A549 (cell line): ENCODE measurements at regions not wholly inside any gene's neighbourhood (a gene's known extent, or its start where the extent isn't known, plus 50 kb on each side); places are given as distances from the start of the nearest gene placed in this dataset.

Experiments used
- ATAC-seq, 2 experiments: fragments of 200-7000 bp in 1 of 2; fragments of >200 bp in 1 of 2; cut with Nextera tagmentation in 1 of 2; cut with Tn5 transposase in 1 of 2; 3 replicates each; pipeline versions ENCODE4 v1.8.0 to v1.9.1; 2018 to 2020; ENCODE audit warnings: mild to moderate bottlenecking in 1 of 2, moderate library complexity in 1 of 2
- CTCF ChIA-PET: fragments of 300-600 bp; sonication (Branson Sonifier 250); formaldehyde crosslinking; extraction: SDS; loops from one replicate; lab custom pipeline; 2021; ENCODE audit warnings: antibody characterized with exemption, inconsistent platforms; lab: Yijun Ruan, JAX
- POLR2A ChIA-PET: fragments of 350-600 bp; formaldehyde crosslinking; extraction: SDS; loops from one replicate; lab custom pipeline; 2021; ENCODE audit warnings: antibody characterized with exemption, inconsistent platforms; lab: Yijun Ruan, JAX
- DNase-seq, 2 experiments: peaks; one replicate each; pipeline versions ENCODE4 v3.0.0 to v3.0.0-alpha.2; 2011 to 2016; ENCODE audit warnings: low read depth in 1 of 2, low spot score in 1 of 2
- FAIRE-seq: peaks from 2 replicates; lab custom pipeline; 2011; peaks lifted over from hg19 to GRCh38; lab: Jason Lieb, UNC
- H3K27ac ChIP-seq, 2 experiments: fragments of >200 bp; sonication (Bioruptor Twin); formaldehyde crosslinking; 3 replicates each; pipeline ENCODE4 v1.5.1; 2016 to 2017
- H3K4me1 ChIP-seq: fragments of >200 bp; sonication (Bioruptor Twin); formaldehyde crosslinking; 3 replicates; pipeline ENCODE4 v1.6.1; 2016
- H3K4me2 ChIP-seq: fragments of >200 bp; sonication (Bioruptor Twin); formaldehyde crosslinking; 3 replicates; pipeline ENCODE4 v1.6.1; 2016
- H3K4me3 ChIP-seq: fragments of >200 bp; sonication (Bioruptor Twin); formaldehyde crosslinking; 3 replicates; pipeline ENCODE4 v1.5.1; 2016
- H3K9me3 ChIP-seq: fragments of >200 bp; sonication (Bioruptor Twin); formaldehyde crosslinking; 3 replicates; pipeline ENCODE4 v1.6.1; 2016
- BCL3 ChIP-seq: fragments of >200 bp; sonication (Bioruptor Twin); formaldehyde crosslinking; IDR thresholded peaks from 3 replicates; pipeline ENCODE4 v1.6.1; 2016
- BHLHE40 ChIP-seq: IDR thresholded peaks from 2 replicates; pipeline ENCODE4 v1.6.1; 2012; ENCODE audit warnings: low read depth, low read length, inconsistent platforms
- CHD2 ChIP-seq: fragments of 150-350 bp; IDR thresholded peaks from 2 replicates; pipeline ENCODE4 v1.6.1; 2014; ENCODE audit warnings: low read length; ENCODE audit not compliant: partially characterized antibody
- CHD4 ChIP-seq: fragments of 200-600 bp; sonication (generic); IDR thresholded peaks from 2 replicates; pipeline ENCODE4 v1.6.1; 2016; ENCODE audit warnings: antibody characterized with exemption, mild to moderate bottlenecking, borderline replicate concordance
- ESRRA ChIP-seq: fragments of 150-350 bp; IDR thresholded peaks from 2 replicates; pipeline ENCODE4 v1.6.1; 2014; ENCODE audit warnings: mild to moderate bottlenecking, low read length, borderline replicate concordance
- FOXS1 ChIP-seq: fragments of 250-450 bp; sonication (Bioruptor Pico); IDR thresholded peaks from 2 replicates; pipeline ENCODE4 v1.5.0; 2020; ENCODE audit warnings: mild to moderate bottlenecking, moderate library complexity
- HDAC2 ChIP-seq: fragments of 200-600 bp; sonication (generic); IDR thresholded peaks from 2 replicates; pipeline ENCODE4 v1.6.1; 2016
- HES2 ChIP-seq: fragments of >200 bp; sonication (Bioruptor Twin); formaldehyde crosslinking; IDR thresholded peaks from 2 replicates; pipeline ENCODE4 v1.6.1; 2016
- HEYL ChIP-seq: fragments of 250-450 bp; sonication (Bioruptor Pico); IDR thresholded peaks from 2 replicates; pipeline ENCODE4 v1.8.0; 2021; ENCODE audit warnings: mild to moderate bottlenecking, moderate library complexity
- HOXB13 ChIP-seq: fragments of 250-450 bp; sonication (Bioruptor Pico); IDR thresholded peaks from 2 replicates; pipeline ENCODE4 v1.5.0; 2020; ENCODE audit warnings: low read depth, mild to moderate bottlenecking, moderate library complexity
- HOXB5 ChIP-seq: fragments of 250-450 bp; sonication (Bioruptor Pico); IDR thresholded peaks from 2 replicates; pipeline ENCODE4 v1.5.0; 2020; ENCODE audit warnings: mild to moderate bottlenecking, moderate library complexity
- KDM5A ChIP-seq: fragments of 200-600 bp; sonication (generic); IDR thresholded peaks from 2 replicates; pipeline ENCODE4 v1.6.1; 2016; ENCODE audit warnings: antibody characterized with exemption, mild to moderate bottlenecking
- MAZ ChIP-seq: fragments of 150-350 bp; IDR thresholded peaks from 2 replicates; pipeline ENCODE4 v1.6.1; 2014; ENCODE audit warnings: antibody characterized with exemption, low read depth, low read length, borderline replicate concordance
- MYC ChIP-seq: IDR thresholded peaks from 2 replicates; pipeline ENCODE4 v1.6.1; 2012; ENCODE audit warnings: mild to moderate bottlenecking, inconsistent platforms, low read length, improper control_type of control experiment, borderline replicate concordance
- NFE2L2 ChIP-seq: fragments of 150-350 bp; conservative IDR thresholded peaks from 2 replicates; pipeline ENCODE4 v1.6.1; 2014; ENCODE audit warnings: low read length
- PBX3 ChIP-seq: IDR thresholded peaks from 2 replicates; pipeline ENCODE4 v1.6.1; 2012
- PHF8 ChIP-seq: fragments of 200-600 bp; sonication (generic); IDR thresholded peaks from 2 replicates; pipeline ENCODE4 v1.6.1; 2016; ENCODE audit warnings: low read depth, mild to moderate bottlenecking, antibody characterized with exemption, moderate library complexity, borderline replicate concordance
- POLR2AphosphoS2 ChIP-seq: conservative IDR thresholded peaks from 2 replicates; pipeline ENCODE4 v1.6.1; 2012; ENCODE audit warnings: low read length, improper control_type of control experiment, inconsistent platforms
- RCOR1 ChIP-seq: fragments of 150-350 bp; IDR thresholded peaks from 2 replicates; pipeline ENCODE4 v1.6.1; 2014; ENCODE audit warnings: antibody characterized with exemption, low read length, low read depth
- SREBF2 ChIP-seq: fragments of 450-650 bp; IDR thresholded peaks from 2 replicates; pipeline ENCODE4 v1.6.1; 2014; ENCODE audit warnings: mild to moderate bottlenecking, moderate library complexity
- TFCP2L1 ChIP-seq: fragments of 250-450 bp; sonication (Bioruptor Pico); IDR thresholded peaks from 2 replicates; pipeline ENCODE4 v1.5.0; 2021; ENCODE audit warnings: mild to moderate bottlenecking
- TP53 ChIP-seq: fragments of 250-450 bp; sonication (Bioruptor Pico); IDR thresholded peaks from 2 replicates; pipeline ENCODE4 v1.5.0; 2021; ENCODE audit warnings: mild to moderate bottlenecking, moderate library complexity
- USF2 ChIP-seq: fragments of 450-650 bp; IDR thresholded peaks from 2 replicates; pipeline ENCODE4 v1.6.1; 2014; ENCODE audit warnings: antibody characterized with exemption
- ZC3H11A ChIP-seq: fragments of 450-650 bp; IDR thresholded peaks from 2 replicates; pipeline ENCODE4 v1.6.1; 2014; ENCODE audit warnings: antibody characterized with exemption, mild to moderate bottlenecking
- ZSCAN20 ChIP-seq: fragments of 250-450 bp; sonication (Bioruptor Pico); IDR thresholded peaks from 2 replicates; pipeline ENCODE4 v1.8.0; 2022; ENCODE audit warnings: mild to moderate bottlenecking, moderate library complexity
- WGBS: methylation state at CpG from one replicate; pipeline ENCODE4 v1.1.6; 2017; ENCODE audit errors: missing lambda C conversion rate; 5-methylcytosine and 5-hydroxymethylcytosine counted together
- TF ChIP-seq, protein P1 (sequence below): fragments of 250-450 bp; sonication (Bioruptor Pico); IDR thresholded peaks from 2 replicates; pipeline ENCODE4 v1.5.0; 2021; ENCODE audit warnings: mild to moderate bottlenecking, moderate library complexity, borderline replicate concordance

GRCh38 chr6:15046751-15047150, 199.1 kb upstream of the JARID2 start:
- CTCF ChIA-PET = interaction anchor here (0.7 kb wide), 1 partner anchor 13 kb away, joined by 3 read pairs; no protein-coding TSS in a partner anchor
- Histone ChIP-seq H3K9me3 (no peaks in the 10 kb centered on the region), H3K4me1 (no peaks in the 10 kb centered on the region), H3K4me2 (no peak overlapping the region), H3K4me3 (no peak overlapping the region), H3K27ac (no peak overlapping the region)
- WGBS = 92% methylated on average over 4 of the region's 4 CpGs
- POLR2A ChIA-PET = no interaction called here
- ATAC-seq (no peak), FAIRE-seq (no peak), DNase-seq (no peak)
- no peak for TF ChIP-seq TP53 (CRISPR knock-in tag)
- TF ChIP-seq ESRRA = no peak
- no peak for TF ChIP-seq SREBF2

DNA sequence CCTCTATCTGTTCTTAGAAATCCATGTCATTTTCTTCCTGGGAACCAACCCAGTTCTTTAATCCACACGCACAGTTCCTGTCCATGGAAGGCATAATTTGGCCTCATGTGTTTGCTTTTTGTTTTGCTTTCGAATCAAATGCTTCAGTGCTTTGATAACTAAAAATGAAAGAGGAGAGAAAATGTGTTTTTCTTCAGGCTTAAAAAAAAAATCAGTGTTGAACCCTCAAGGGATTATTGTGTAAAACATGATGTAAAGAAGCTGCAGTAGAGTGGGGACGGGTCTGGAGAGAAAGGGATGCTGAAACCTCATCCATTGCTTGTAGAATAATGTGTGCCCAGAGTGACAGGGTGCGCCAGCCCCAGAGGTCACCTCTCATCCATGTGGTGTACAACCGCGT, 197.5 kb upstream of the JARID2 start:
- Histone ChIP-seq H3K27ac (no peak overlapping the region), H3K4me3 (no peak overlapping the region), H3K4me1 (no peaks in the 10 kb centered on the region), H3K4me2 (no peak overlapping the region), H3K9me3 (no peaks in the 10 kb centered on the region)
- FAIRE-seq (no peak), ATAC-seq (no peak), DNase-seq (no peak)
- POLR2A ChIA-PET = no interaction called here
- CTCF ChIA-PET = no interaction called here
- 87% methylated on average over 6 of the region's 6 CpGs for WGBS
- TF ChIP-seq PBX3 (no peak), HDAC2 (no peak), TFCP2L1 (CRISPR knock-in tag) (no peak), FOXS1 (CRISPR knock-in tag) (no peak)

DNA sequence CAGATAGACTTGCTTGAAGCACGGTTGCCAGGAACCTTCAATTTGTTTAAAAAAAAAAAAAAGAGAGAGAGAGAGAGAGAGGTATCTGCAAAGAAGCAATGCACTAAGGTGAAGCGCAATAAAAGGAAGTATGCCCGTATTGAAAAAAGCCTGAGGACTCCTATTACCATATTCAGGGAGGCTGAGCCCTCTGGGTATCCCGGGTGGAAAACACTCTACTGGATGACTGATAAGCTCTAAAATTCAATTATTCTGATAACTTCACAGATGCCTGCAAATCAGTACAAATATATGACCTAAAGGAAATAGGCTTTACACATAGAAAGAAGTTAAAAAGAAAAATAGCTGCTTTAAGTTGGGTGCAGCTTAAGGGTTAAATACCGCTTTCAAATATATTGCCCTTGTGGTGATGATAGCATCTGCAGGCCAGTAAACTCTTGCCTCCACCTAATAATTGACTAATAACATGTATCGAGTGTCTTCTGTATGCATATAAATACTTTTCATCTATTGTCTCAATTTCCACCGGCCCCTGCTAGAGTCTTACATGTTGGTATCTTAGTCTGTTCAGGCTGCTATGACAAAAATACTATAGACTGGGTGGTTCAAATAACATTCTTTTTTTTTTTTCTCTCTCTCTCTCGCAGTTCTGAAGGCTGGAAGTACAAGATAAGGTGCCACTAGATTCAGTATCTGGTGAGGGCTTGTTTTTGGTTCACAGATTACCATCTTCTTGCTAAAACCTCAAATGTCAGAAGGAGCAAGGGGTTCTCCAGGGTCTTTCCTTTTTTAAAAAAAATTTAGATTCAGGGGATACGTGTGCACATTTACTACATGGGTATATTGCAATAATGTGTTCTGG, 187.4 kb upstream of the JARID2 start:
- no peak for TF ChIP-seq ZSCAN20 (CRISPR knock-in tag)
- no peak for TF ChIP-seq PHF8
- no peak for TF ChIP-seq HES2
- no peak for TF ChIP-seq USF2
- no peak for TF ChIP-seq KDM5A
- no peak for TF ChIP-seq CHD2
- TF ChIP-seq RCOR1 = no peak
- TF ChIP-seq CHD4 = no peak
- no peak for TF ChIP-seq MYC
- no peak for TF ChIP-seq BHLHE40
- TF ChIP-seq, protein P1, sequence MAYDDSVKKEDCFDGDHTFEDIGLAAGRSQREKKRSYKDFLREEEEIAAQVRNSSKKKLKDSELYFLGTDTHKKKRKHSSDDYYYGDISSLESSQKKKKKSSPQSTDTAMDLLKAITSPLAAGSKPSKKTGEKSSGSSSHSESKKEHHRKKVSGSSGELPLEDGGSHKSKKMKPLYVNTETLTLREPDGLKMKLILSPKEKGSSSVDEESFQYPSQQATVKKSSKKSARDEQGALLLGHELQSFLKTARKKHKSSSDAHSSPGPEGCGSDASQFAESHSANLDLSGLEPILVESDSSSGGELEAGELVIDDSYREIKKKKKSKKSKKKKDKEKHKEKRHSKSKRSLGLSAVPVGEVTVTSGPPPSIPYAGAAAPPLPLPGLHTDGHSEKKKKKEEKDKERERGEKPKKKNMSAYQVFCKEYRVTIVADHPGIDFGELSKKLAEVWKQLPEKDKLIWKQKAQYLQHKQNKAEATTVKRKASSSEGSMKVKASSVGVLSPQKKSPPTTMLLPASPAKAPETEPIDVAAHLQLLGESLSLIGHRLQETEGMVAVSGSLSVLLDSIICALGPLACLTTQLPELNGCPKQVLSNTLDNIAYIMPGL (CRISPR knock-in tag) = no peak
- no peak for TF ChIP-seq HOXB13 (CRISPR knock-in tag)
- TF ChIP-seq MAZ = no peak
- no peak for TF ChIP-seq BCL3
- TF ChIP-seq HEYL = no peak
- no peak for TF ChIP-seq NFE2L2
- TF ChIP-seq HOXB5 (CRISPR knock-in tag) = no peak
- TF ChIP-seq ZC3H11A = no peak
- TF ChIP-seq POLR2AphosphoS2 = no peak
- Histone ChIP-seq H3K4me2 (no peak overlapping the region), H3K4me1 (no peaks in the 10 kb centered on the region), H3K9me3 (no peaks in the 10 kb centered on the region), H3K27ac (no peak overlapping the region), H3K4me3 (no peak overlapping the region)
- FAIRE-seq = no peak
- no peak for DNase-seq
- ChIA-PET POLR2A (no interaction called here), CTCF (no interaction called here)
- ATAC-seq = no peak
- 77% methylated on average over 9 of the region's 9 CpGs for WGBS
